IMR-90 (cell line): ENCODE measurements at regions not wholly inside any gene's neighbourhood (a gene's known extent, or its start where the extent isn't known, plus 50 kb on each side); places are given as distances from the start of the nearest gene placed in this dataset.

Experiments used
- BHLHE40 ChIP-seq: fragments of 150-350 bp; IDR thresholded peaks from 2 replicates; pipeline ENCODE4 v1.6.1; 2016; ENCODE audit warnings: mild to moderate bottlenecking, low read depth, low read length
- CEBPB ChIP-seq: IDR thresholded peaks from 2 replicates; pipeline ENCODE4 v1.6.1; 2012; ENCODE audit warnings: low read depth, low read length, improper control_type of control experiment
- CHD1 ChIP-seq: IDR thresholded peaks from 2 replicates; pipeline ENCODE4 v1.6.1; 2012; ENCODE audit warnings: low read depth, low read length, improper control_type of control experiment
- FOS ChIP-seq: fragments of 150-350 bp; IDR thresholded peaks from 2 replicates; pipeline ENCODE4 v1.6.1; 2016; ENCODE audit warnings: low read depth, low read length
- MAFK ChIP-seq: IDR thresholded peaks from 2 replicates; pipeline ENCODE4 v1.6.1; 2012; ENCODE audit warnings: low read depth, low read length, improper control_type of control experiment
- MAZ ChIP-seq: IDR thresholded peaks from 2 replicates; pipeline ENCODE4 v1.6.1; 2012; ENCODE audit warnings: low read depth, mild to moderate bottlenecking, low read length, improper control_type of control experiment, moderate library complexity, borderline replicate concordance
- NFE2L2 ChIP-seq: fragments of 150-350 bp; IDR thresholded peaks from 2 replicates; pipeline ENCODE4 v1.6.1; 2016; ENCODE audit warnings: low read depth, mild to moderate bottlenecking, low read length
- POLR2A ChIP-seq: IDR thresholded peaks from 2 replicates; pipeline ENCODE4 v1.6.1; 2012; ENCODE audit warnings: mild to moderate bottlenecking, low read depth, low read length
- RAD21 ChIP-seq: IDR thresholded peaks from 2 replicates; pipeline ENCODE4 v1.6.1; 2012; ENCODE audit warnings: low read length, improper control_type of control experiment
- RCOR1 ChIP-seq: IDR thresholded peaks from 2 replicates; pipeline ENCODE4 v1.6.1; 2012; ENCODE audit warnings: mild to moderate bottlenecking, low read length, improper control_type of control experiment; ENCODE audit not compliant: insufficient replicate concordance
- RFX5 ChIP-seq: IDR thresholded peaks from 2 replicates; pipeline ENCODE4 v1.8.0; 2012; ENCODE audit warnings: low read depth, mild to moderate bottlenecking, low read length, moderate library complexity
- TF ChIP-seq, protein P1 (sequence below): conservative IDR thresholded peaks from 2 replicates; pipeline ENCODE4 v1.5.1; 2012; ENCODE audit warnings: mild to moderate bottlenecking, low read depth, low read length, improper control_type of control experiment
- TF ChIP-seq, protein P2 (sequence below): fragments of 150-350 bp; IDR thresholded peaks from 2 replicates; pipeline ENCODE4 v1.6.1; 2017; ENCODE audit warnings: mild to moderate bottlenecking, antibody characterized with exemption, low read length, low read depth
- TF ChIP-seq, protein P3 (sequence below): fragments of 150-350 bp; IDR thresholded peaks from 2 replicates; pipeline ENCODE4 v1.6.1; 2016; ENCODE audit warnings: low read depth, mild to moderate bottlenecking, low read length, moderate library complexity, borderline replicate concordance

DNA sequence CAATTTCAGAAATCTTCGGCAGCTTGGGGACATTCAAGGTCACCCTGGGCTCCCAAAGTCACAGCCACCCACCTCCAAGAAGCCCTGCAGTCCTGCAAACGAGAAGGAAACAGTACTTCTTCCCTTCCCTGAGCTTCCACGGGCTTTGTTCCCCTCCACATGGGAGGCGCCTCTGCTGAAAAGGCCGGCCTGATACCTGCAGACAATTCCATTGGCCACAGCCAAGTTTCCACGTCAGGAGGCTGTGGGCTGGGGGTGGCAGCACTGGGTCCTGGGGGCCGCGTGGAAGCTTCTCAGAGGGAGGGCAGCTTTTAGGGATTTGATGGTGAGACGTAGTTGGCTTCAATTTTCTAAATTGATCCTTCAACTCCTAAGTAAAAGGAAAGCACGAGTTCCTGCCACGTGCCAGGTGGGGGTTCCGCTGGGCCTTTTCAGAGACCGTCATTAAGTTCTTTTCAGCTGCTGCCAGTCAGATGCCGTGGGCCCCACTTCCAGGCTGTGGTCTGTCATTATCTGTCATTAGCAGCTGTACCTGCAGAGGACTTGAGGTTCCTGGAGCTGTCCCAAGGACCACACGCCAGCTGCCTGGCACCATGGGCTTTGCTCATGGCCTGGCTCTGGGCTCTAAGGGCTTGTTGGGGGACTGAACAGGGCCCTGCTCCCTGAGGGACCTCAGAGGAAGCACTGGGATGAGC, 98.7 kb downstream of the CRYAA start:
- TF ChIP-seq POLR2A (no peak), RAD21 (no peak), MAFK (no peak), CEBPB (no peak), RCOR1 (no peak), BHLHE40 (no peak), MAZ (no peak), RFX5 (no peak), CHD1 (no peak), FOS (no peak), NFE2L2 (no peak)
- TF ChIP-seq, protein P1, sequence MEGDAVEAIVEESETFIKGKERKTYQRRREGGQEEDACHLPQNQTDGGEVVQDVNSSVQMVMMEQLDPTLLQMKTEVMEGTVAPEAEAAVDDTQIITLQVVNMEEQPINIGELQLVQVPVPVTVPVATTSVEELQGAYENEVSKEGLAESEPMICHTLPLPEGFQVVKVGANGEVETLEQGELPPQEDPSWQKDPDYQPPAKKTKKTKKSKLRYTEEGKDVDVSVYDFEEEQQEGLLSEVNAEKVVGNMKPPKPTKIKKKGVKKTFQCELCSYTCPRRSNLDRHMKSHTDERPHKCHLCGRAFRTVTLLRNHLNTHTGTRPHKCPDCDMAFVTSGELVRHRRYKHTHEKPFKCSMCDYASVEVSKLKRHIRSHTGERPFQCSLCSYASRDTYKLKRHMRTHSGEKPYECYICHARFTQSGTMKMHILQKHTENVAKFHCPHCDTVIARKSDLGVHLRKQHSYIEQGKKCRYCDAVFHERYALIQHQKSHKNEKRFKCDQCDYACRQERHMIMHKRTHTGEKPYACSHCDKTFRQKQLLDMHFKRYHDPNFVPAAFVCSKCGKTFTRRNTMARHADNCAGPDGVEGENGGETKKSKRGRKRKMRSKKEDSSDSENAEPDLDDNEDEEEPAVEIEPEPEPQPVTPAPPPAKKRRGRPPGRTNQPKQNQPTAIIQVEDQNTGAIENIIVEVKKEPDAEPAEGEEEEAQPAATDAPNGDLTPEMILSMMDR = no peak
- TF ChIP-seq, protein P2, sequence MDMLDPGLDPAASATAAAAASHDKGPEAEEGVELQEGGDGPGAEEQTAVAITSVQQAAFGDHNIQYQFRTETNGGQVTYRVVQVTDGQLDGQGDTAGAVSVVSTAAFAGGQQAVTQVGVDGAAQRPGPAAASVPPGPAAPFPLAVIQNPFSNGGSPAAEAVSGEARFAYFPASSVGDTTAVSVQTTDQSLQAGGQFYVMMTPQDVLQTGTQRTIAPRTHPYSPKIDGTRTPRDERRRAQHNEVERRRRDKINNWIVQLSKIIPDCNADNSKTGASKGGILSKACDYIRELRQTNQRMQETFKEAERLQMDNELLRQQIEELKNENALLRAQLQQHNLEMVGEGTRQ = no peak
- TF ChIP-seq, protein P3, sequence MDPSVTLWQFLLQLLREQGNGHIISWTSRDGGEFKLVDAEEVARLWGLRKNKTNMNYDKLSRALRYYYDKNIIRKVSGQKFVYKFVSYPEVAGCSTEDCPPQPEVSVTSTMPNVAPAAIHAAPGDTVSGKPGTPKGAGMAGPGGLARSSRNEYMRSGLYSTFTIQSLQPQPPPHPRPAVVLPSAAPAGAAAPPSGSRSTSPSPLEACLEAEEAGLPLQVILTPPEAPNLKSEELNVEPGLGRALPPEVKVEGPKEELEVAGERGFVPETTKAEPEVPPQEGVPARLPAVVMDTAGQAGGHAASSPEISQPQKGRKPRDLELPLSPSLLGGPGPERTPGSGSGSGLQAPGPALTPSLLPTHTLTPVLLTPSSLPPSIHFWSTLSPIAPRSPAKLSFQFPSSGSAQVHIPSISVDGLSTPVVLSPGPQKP = no peak
